NCI-H2171 treated with DMSO at 0.1 percent for 48 hours (cell line): ENCODE measurements at regions not wholly inside any gene's neighbourhood (a gene's known extent, or its start where the extent isn't known, plus 50 kb on each side); places are given as distances from the start of the nearest gene placed in this dataset.
"Not testable (repeated sequence)": the region's sequence is repeated elsewhere in the genome, so short reads cannot be mapped to it uniquely, and the experiment has no call there.

Experiments used
- DNase-seq: peaks from one replicate; lab custom pipeline; 2025; lab: John Stamatoyannopoulos, UW

DNA sequence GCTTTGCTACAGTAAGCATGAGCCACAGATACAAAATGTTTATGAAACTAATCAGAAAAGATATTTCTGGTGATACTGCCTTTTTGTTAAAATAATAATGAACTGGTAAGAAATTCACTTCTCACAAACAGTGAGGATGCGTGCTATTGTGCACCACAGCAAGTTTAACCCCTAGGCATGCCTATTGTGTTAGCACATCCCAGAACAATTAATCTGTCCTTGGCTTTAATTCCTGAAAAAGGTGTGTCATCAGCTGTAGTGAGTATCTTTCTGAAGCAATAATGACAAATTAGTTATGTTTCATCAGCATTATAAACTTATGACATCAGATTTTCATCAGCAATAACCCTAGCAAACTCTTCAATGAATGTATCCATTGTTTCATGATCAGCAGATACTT, 1307.2 kb downstream of the EFNA5 start:
- no peak for DNase-seq

DNA sequence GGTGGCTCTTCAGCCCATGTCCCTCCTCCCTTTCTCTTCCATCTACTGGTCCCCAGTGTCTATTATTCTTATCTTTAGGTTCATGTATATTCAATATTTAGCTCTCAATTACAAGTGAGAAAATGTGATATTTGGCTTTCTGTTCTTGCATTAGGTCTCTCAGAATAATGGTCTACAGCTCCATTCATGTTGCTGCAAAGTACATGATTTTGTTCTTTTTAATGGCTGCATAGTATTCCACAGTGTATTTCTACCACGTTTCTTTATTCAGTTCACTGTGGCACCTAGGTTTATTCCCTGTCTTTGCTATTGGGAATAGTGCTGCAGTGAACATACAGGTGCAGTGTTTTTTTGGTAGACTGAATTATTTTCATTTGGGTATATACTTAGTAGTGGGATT, 1308.8 kb downstream of the EFNA5 start:
- DNase-seq = no peak

DNA sequence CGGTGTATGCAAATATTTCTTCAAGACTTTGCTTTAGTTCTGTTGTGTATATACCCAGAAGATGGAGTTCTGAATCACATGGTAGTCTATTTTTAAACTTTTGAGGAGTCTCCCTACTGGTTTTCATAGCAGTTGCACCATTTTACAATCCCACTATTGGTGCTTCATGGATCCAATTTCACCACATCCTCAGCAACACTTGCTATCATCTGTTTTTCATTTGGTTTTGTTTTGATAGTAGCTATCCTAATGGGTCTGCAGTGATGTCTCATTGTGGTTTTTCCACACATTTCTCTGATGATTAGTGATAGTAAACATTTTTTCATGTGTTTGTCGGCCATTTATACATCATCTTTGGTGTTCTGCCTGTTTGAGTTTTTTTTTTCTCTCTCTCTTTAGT, 1339.3 kb downstream of the EFNA5 start:
- DNase-seq = no peak

DNA sequence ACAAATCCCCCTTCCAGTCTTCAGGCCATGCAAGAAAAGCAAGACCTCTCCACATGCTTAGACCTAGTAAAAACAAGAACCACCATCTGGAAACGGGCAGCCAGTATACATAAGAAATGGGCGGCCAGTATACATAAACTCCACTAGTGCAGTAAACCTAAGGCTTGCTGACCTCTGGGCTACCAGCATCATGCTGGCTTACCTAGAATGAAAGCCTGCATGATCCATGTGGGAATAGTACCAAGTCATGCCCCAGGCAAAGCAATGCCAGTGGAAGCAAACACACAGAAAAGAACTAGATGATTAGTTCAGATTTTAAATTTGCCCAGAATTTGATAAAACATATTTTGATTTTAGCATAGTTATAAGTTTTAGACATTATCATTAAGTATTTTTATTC, 1346.4 kb downstream of the EFNA5 start:
- no peak for DNase-seq

DNA sequence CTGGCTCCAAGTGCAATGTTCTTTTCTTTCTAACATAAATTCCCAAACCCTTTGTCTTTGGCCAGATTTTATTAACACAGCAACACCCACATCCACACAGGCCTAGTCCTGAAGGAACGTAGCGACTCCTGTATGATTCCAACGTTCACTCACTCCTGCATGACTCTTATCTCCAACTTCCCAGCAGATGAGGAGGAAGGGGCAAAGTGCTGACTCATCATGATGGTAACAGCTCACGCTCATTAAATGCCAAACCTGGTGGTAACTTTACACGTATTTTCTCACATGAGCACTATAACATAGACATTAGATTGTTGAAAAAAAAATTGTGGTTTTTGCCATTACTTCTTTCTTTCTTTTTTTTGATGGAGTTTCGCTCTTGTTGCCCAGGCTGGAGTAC, 1349.5 kb downstream of the EFNA5 start:
- no peak for DNase-seq

DNA sequence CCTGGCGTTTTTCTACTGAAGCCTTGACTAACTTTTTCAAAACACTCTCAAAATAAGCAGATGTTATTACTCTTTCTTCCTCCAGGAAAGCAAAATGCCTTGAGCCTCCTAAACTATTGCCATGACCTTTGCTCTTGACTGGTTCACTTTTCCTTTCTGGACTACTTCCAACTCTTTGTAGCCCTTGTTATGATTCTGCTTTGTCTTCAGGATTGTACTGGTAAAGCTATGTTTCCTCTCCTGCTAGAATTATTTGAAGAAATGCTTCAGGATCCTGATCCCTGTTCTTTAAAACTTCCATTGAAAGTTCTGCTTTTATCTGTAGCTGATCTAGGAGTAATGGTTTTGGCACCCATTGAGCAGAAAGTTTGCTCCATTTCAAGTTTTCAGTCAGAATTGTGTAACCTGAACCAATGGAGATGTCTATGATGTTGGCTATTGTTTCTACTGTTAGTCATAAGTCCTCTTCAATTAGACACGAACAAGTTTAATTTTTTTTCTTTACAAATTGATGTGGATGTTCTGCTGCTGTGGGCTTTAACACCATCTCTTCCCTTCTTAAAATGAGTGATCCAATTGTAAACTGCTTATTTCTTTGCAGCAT, 1356.4 kb downstream of the EFNA5 start:
- no peak for DNase-seq

DNA sequence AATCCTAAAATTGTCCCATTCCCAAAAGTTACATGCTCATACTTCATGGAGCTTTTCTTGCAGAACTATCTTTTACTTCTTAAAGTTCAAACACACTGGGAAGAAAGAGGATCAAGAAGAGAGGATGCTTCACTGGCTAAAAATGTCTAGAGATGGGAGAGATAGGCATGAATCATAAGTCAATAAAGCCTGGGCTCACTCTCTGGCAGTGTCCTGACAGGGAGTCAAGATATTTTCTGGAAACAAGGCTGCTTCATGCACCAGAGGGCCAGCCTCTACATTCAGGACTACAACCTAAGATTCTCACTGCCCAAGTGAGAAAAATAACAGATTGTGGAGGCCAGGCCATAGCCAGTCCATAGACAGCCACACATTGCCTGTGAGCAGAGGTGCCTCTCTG, 1358.4 kb downstream of the EFNA5 start:
- no peak for DNase-seq

DNA sequence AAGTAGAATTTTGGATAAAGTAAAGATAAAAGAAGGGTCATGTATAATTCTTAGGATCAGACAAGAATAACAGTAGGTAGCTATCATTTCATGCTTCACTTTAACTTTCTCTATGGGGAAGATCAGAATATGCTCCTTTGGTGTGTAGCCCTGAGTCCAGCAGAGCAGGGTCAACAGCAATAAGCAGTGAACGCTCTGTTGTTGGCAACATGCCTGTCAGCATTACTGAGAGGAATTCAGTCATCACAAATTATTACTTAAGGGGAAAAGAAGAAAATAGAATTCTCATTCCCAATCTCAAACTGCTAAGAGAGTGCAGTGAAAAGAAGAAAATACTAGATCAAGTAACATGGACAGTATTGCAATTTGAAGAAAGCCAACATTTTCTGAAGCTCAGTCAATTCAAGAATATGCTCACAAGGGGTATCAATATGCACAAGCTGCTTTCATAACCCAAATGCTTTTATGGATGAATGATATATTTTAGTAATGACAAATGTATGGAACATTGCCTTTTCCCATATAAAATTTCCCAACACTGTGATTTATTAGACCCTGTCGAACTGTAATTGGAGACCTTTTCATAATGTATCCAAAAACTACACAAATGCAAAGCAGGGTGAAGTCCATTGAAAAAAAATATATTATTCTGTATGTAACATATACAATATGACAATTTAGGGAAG, 1359.4 kb downstream of the EFNA5 start:
- DNase-seq = no peak

DNA sequence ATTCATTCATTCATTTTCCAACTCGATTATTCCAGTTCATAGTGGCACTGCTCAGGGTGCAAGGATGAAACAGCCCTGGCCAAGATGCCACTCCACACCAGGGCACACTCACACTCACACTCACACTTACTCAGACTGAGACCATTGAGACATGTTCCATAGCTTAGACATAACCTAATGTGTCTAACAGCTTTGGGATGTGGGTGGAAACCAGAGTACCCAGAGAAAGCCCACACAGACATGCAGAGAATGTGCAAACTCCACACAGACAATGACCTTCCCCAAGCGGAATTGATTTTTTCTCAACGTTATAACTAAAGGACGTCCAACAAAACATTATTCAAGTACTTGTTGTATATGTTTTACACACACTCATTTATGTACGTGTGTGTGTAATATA, 1363.5 kb downstream of the EFNA5 start:
- no peak for DNase-seq

DNA sequence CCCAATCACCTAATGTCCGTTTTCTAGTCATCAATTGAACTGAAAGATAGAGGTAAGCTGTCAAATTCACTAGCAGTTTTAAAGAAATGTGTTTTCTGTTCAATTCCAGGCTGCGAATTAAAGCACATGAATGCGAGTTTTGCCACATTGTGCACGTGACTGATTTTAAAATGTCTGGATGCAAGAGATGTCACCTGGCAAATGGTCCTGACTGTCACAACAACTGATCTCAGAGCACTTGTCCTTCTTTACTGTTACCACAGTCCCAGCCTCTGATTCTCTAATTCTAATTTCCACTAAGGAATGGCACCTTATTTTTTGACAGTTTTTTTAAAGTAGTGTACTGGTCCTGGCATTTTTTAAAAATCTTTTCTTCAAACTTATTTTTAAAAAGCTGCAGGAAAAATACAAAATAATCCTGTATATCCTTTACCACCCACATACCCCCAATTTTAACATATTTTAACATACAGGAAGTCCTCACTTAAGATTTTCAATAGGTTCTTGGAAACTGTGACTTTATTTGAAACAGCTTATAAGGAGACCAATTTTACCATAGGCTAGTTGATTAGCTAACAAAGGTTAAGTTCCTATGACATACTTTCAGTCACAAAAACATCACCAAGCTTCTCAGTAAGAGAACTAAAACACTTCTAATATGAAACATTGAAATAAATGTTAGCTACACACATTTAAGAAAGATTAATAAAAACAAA, 1364.3 kb downstream of the EFNA5 start:
- DNase-seq = no peak

DNA sequence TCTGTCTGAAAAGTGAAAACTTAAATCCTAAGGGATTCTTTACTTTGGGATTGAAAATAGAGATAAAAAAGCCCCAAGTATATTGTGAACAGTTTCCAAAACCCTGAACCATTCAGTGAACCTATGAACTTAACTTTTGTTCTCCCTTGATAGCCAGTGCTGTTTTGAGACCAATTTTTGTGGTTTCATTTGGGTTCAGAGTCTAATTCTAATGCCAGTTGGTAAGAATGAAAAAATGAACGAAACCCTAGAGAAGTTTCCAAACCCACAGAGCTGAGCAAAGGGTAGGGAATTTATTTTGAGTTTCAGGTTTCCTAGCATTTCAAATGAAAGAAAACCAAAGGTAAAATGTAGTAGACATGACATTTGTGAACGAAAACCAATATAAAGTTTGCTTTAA, 1366.8 kb downstream of the EFNA5 start:
- DNase-seq = no peak

DNA sequence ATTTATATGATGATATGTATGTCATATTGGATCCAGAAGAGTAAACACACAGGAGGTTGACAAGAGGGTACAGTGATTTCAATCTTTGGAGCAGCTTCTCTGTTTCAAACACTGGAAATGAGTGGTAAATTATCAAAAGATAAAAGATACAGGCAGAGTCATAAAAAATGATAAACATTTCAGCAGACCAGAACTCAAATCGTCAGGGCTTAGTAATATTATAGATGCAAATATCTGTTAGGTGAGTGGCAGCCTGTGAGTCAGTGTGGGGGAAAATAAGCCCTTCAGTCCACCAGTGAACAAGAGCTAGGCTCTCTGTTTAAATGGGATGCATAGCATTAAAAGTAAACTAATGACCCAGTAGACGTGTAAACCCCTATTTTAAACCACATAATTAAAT, 1378.1 kb downstream of the EFNA5 start:
- DNase-seq = no peak

DNA sequence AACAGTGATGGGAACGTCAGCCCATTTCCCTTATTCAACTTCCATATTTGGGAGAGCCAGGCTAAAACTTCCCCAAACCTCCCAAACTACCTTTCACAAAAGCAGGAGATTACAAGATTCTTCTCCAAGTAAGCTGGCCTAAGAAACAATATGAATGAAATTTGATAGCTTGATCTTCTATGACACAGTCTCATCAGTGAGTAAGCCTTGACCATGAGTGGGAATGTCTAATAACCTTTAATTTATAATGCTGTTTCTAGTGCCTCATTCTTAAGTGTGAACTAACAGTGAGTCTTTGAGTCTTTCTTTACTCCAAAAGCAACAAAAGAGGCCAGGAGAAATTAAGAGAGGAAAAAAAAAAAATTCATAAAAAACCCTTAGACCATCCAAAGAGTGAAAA, 1379.9 kb downstream of the EFNA5 start:
- no peak for DNase-seq

DNA sequence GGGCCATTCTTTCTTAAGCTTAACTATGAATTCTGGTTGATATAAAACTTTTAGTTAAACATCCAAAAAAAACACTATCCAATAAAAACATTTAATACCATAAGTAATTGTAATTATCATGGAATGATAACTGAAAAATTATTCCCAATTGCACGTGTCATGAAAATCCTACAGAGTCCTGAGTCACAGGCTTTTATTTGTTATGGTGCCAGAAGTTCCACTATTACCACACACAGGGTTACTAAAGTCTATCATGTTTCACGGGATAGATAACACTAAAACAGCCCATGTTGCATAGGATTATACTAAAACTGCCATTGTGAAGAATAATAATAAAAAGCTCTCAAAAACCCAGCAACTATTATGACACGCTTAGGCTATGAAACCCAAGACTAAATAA, 1381.8 kb downstream of the EFNA5 start:
- DNase-seq = no peak

DNA sequence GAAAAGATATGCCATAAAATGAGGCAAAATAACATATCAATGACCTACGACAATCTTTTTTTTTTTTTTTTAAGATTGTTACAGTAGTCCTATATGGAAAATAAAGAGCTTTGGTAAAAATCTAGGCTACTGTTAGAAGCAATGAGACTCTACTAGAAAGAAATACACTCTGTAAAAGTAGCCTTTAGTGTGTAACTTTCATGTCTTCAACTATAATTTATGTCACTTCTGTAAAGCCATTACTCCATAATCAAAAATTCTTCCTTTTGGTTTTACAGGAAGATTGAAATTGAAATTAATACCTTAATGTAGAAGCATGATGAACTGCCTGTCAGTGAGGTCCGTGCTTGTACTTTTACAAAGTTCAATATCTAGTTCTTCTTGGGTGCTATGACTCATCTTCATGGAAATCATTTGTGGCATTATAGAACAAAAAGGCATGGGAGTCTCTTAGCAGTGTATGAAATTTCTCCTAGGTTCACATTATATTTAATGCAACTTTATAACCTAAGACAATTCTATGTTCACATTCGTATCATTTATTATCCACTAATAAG, 1393.1 kb downstream of the EFNA5 start:
- DNase-seq = no peak

DNA sequence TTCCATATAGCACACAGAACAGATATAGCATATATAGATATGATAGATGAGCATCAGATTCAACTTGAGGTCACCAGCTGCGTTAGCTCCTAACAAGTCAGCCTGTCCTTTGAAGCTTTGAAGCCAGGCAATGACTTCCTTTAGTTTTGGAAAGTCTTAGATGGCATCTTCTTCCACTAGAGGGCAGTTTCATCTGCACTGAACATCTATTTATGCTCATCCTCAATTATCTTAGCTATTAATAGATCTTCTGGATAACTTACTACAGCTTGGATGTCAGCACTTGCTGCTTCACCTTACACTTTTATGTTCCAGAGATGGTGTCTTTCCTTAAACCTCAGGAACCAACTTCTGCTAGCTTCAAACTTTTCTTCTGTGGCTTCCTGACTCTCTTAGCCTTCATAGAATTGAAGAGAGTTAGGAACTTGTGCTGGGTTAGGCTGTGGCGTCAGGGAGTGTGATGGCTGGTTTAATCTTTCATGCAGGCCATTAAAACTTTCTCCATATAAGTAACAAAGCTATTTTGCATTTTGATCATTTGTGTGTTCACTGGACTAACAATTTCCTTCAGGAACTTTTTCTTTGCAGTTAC, 1401.4 kb downstream of the EFNA5 start:
- DNase-seq = no peak

DNA sequence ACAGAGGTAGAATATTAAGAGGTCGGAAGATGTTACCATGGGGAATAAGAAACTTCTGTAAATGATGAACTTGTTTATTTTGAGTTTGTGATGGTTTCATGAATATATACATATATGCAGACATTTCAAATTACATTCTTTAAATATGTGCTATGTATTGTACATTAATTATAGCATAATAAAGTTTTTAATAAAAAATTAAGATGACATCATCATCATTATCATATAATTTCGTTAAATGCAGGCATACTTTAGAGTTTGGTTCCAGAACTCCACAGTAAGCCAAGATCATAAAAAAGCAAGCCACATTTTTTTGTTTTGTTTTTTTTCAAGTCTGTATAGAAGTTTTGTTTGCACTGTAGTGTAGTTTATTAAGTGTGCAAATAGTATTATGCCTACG, 1403.5 kb downstream of the EFNA5 start:
- no peak for DNase-seq

DNA sequence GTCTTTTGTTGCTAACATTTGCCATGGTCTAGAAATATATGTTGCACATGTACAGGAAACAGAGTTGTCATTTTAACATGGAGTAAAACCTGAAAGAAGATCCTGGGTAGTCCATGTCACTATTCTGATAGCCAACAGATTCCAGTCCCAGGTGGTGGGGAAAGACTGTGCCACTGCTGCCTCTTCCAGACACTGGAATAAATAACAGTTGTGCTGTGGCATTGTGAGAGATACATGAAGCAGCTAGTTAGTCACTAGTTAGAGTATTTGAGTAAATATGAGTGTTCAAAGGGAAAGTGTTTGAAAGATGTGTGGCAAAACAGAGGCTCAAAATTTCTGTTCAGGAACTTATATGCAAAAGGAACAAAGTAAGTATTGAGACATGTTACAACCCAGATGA, 1408.3 kb downstream of the EFNA5 start:
- DNase-seq = no peak

DNA sequence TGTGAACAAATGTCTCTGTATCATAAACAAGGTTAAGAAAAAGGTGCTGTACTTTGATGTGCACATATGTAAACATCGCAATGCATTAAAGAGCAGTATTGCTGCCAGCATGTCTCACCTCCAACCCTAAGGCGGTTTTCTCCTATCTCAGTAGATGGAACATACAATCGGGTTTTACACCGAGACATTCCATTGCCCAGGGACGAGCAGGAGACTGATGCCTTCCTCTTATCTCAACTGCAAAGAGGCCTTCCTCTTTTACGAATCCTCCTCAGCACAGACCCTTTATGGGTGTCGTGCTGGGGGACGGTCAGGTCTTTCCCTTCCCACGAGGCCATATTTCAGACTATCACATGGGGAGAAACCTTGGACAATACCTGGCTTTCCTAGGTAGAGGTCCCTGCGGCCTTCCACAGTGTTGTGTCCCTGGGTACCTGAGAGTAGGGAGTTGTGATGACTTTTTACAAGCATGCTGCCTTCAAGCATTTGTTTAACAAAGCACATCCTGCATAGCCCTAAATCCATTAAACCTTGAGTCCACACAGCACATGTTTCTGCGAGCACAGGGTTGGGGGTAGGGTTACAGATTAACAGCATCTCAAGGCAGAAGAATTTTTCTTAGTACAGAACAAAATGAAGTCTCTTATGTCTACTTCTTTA, 1411.2 kb downstream of the EFNA5 start:
- DNase-seq = not testable (repeated sequence)

DNA sequence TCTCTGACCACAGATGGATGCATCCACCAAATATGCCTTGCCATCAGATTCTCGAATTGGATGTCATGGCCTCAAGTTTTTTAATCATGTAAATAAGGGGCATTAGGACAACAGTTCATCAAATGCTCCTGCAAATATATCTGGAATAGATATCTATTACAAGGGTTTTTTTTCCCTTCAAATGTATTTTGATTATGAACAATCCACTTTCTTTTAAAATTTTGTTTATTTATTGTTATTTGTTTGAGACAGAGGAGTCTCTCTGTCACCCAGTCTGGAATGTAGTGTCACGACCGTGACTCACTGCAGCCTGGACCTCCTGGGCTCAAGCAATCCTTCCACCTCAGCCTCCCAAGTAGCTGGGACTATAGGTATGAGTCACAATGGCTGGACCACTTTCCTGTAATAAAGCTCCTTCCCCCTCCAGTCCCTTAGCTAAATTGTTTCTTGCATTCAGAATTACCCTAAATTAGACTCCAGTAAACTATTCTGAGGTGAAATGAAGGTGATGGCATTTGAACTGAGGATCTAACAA, 1412.1 kb downstream of the EFNA5 start:
- no peak for DNase-seq

DNA sequence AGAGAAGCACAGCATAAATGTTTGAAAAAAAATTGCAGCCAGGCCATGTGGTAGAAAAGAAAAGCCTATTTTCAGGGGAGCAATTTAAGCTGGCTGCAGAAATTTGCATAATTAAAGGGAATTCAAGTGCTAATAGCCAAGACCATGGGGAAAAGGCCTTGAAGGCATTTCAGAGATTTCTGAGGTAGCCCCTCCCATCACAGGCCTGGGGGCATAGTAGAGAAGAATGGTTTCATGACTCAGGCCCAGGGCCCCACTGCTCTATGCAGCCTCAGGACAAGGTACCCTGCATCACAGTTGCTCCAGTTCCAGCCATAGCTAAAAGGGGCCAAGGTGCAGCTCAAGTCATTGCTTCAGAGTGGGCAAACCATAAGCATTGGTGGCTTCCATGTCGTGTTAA, 1416.0 kb downstream of the EFNA5 start:
- DNase-seq = no peak
